Activated CD4-positive, alpha-beta memory T cell treated with anti-CD3 and anti-CD28 coated beads for 36 hours (primary cell): ENCODE measurements at regions not wholly inside any gene's neighbourhood (a gene's known extent, or its start where the extent isn't known, plus 50 kb on each side); places are given as distances from the start of the nearest gene placed in this dataset.

Source experiments
- CTCF ChIA-PET: fragments of 350-600 bp; sonication (Branson Sonifier 250); formaldehyde crosslinking; loops from one replicate; lab custom pipeline; 2021; ENCODE audit warnings: antibody characterized with exemption, inconsistent platforms; lab: Charles Lee
- POLR2A ChIA-PET: fragments of 350-600 bp; sonication (Branson Sonifier 250); formaldehyde crosslinking; loops from one replicate; lab custom pipeline; 2021; ENCODE audit warnings: antibody characterized with exemption; lab: Charles Lee
- DNase-seq: peaks from one replicate; pipeline ENCODE4 v3.0.0-alpha.2; 2020
- H3K27ac Mint-ChIP-seq: one replicate; pipeline ENCODE4 v1.8.0; 2021; ENCODE audit warnings: mixed read lengths
- H3K27me3 Mint-ChIP-seq: one replicate; pipeline ENCODE4 v1.8.0; 2021; ENCODE audit warnings: mixed read lengths
- H3K36me3 Mint-ChIP-seq: one replicate; pipeline ENCODE4 v1.8.0; 2021; ENCODE audit warnings: mixed read lengths
- H3K4me1 Mint-ChIP-seq: one replicate; pipeline ENCODE4 v1.8.0; 2021; ENCODE audit warnings: low read depth, mixed read lengths
- H3K4me3 Mint-ChIP-seq: one replicate; pipeline ENCODE4 v1.8.0; 2021; ENCODE audit warnings: mild to moderate bottlenecking, mixed read lengths
- H3K9me3 Mint-ChIP-seq: one replicate; pipeline ENCODE4 v1.8.0; 2021; ENCODE audit warnings: mixed read lengths
- intact Hi-C: fragments of 100-400 bp; cut with micrococcal nuclease; formaldehyde crosslinking; loops from one replicate; pipeline ENCODE4 v1.15.1; 2023

- H3K4me3 Mint-ChIP-seq = no peak overlapping the region
- ChIA-PET POLR2A (no interaction called here), CTCF (no interaction called here)
- intact Hi-C loops = no loop called here
- peaks cover 11% of the 10 kb centered on the region for H3K9me3 Mint-ChIP-seq
- H3K36me3 Mint-ChIP-seq = no peaks in the 10 kb centered on the region
- no peak overlapping the region for H3K27ac Mint-ChIP-seq
- no peaks in the 10 kb centered on the region for H3K27me3 Mint-ChIP-seq
- H3K4me1 Mint-ChIP-seq = no peaks in the 10 kb centered on the region
- DNase-seq = no peak
Measured at GRCh38 chr12:77609016-77609415, 221.7 kb upstream of the NAV3 start.

- DNase-seq = no peak
- POLR2A ChIA-PET = no interaction called here
- intact Hi-C loops = no loop called here
- H3K36me3 Mint-ChIP-seq = no peaks in the 10 kb centered on the region
- H3K9me3 Mint-ChIP-seq = peaks cover 11% of the 10 kb centered on the region
- H3K4me3 Mint-ChIP-seq = no peak overlapping the region
- H3K4me1 Mint-ChIP-seq = no peaks in the 10 kb centered on the region
- H3K27ac Mint-ChIP-seq = no peak overlapping the region
- no peaks in the 10 kb centered on the region for H3K27me3 Mint-ChIP-seq
- CTCF ChIA-PET = no interaction called here
Measured at GRCh38 chr12:77608271-77608824, 222.3 kb upstream of the NAV3 start.

- H3K4me3 Mint-ChIP-seq = no peak overlapping the region
- no peak for DNase-seq
- peaks cover 13% of the 10 kb centered on the region for H3K9me3 Mint-ChIP-seq
- ChIA-PET CTCF (no interaction called here), POLR2A (no interaction called here)
- intact Hi-C loops = no loop called here
- H3K4me1 Mint-ChIP-seq = no peaks in the 10 kb centered on the region
- no peaks in the 10 kb centered on the region for H3K36me3 Mint-ChIP-seq
- H3K27me3 Mint-ChIP-seq = no peaks in the 10 kb centered on the region
- H3K27ac Mint-ChIP-seq = no peak overlapping the region
Measured at GRCh38 chr12:77606348-77606747, 224.3 kb upstream of the NAV3 start.

GRCh38 chr12:77603946-77604345, 226.7 kb upstream of the NAV3 start:
- intact Hi-C loops = no loop called here
- Mint-ChIP-seq H3K4me3 (no peak overlapping the region), H3K4me1 (no peaks in the 10 kb centered on the region), H3K27ac (no peak overlapping the region), H3K27me3 (no peaks in the 10 kb centered on the region), H3K9me3 (peaks cover 10% of the 10 kb centered on the region), H3K36me3 (no peaks in the 10 kb centered on the region)
- POLR2A ChIA-PET = no interaction called here
- DNase-seq = no peak
- CTCF ChIA-PET = interaction anchor here (0.6 kb wide), 1 partner anchor 982 kb away, joined by 3 read pairs; no protein-coding TSS in a partner anchor

- Mint-ChIP-seq H3K4me3 (no peak overlapping the region), H3K27ac (no peak overlapping the region), H3K9me3 (peaks cover 10% of the 10 kb centered on the region), H3K27me3 (no peaks in the 10 kb centered on the region), H3K36me3 (no peaks in the 10 kb centered on the region), H3K4me1 (no peaks in the 10 kb centered on the region)
- DNase-seq = no peak
- ChIA-PET POLR2A (no interaction called here), CTCF (no interaction called here)
- intact Hi-C loops = no loop called here
Measured at GRCh38 chr12:77601069-77601468, 229.6 kb upstream of the NAV3 start.

- Mint-ChIP-seq H3K36me3 (no peaks in the 10 kb centered on the region), H3K4me1 (no peaks in the 10 kb centered on the region), H3K27ac (no peak overlapping the region), H3K4me3 (no peak overlapping the region), H3K27me3 (no peaks in the 10 kb centered on the region), H3K9me3 (peaks cover 6% of the 10 kb centered on the region)
- CTCF ChIA-PET = no interaction called here
- no peak for DNase-seq
- intact Hi-C loops = no loop called here
- POLR2A ChIA-PET = no interaction called here
Measured at GRCh38 chr12:77600468-77600843, 230.2 kb upstream of the NAV3 start.

- Mint-ChIP-seq H3K4me3 (no peak overlapping the region), H3K27me3 (no peaks in the 10 kb centered on the region), H3K4me1 (no peaks in the 10 kb centered on the region), H3K36me3 (no peaks in the 10 kb centered on the region), H3K9me3 (peaks cover 6% of the 10 kb centered on the region), H3K27ac (no peak overlapping the region)
- ChIA-PET POLR2A (no interaction called here), CTCF (no interaction called here)
- no peak for DNase-seq
- intact Hi-C loops = no loop called here
Measured at GRCh38 chr12:77599782-77600467, 230.8 kb upstream of the NAV3 start.

GRCh38 chr12:77594366-77594765, 236.3 kb upstream of the NAV3 start:
- Mint-ChIP-seq H3K4me1 (no peaks in the 10 kb centered on the region), H3K27me3 (no peaks in the 10 kb centered on the region), H3K9me3 (no peaks in the 10 kb centered on the region), H3K27ac (no peak overlapping the region), H3K36me3 (no peaks in the 10 kb centered on the region), H3K4me3 (no peak overlapping the region)
- intact Hi-C loops = no loop called here
- POLR2A ChIA-PET = no interaction called here
- DNase-seq = no peak
- CTCF ChIA-PET = no interaction called here

GRCh38 chr12:77592836-77593235, 237.9 kb upstream of the NAV3 start:
- DNase-seq = no peak
- H3K27me3 Mint-ChIP-seq = no peaks in the 10 kb centered on the region
- H3K4me1 Mint-ChIP-seq = no peaks in the 10 kb centered on the region
- CTCF ChIA-PET = no interaction called here
- intact Hi-C loops = no loop called here
- peaks cover 6% of the 10 kb centered on the region for H3K9me3 Mint-ChIP-seq
- no peaks in the 10 kb centered on the region for H3K36me3 Mint-ChIP-seq
- POLR2A ChIA-PET = no interaction called here
- no peak overlapping the region for H3K27ac Mint-ChIP-seq
- H3K4me3 Mint-ChIP-seq = no peak overlapping the region

- no peak for DNase-seq
- intact Hi-C loops = no loop called here
- Mint-ChIP-seq H3K36me3 (no peaks in the 10 kb centered on the region), H3K4me1 (no peaks in the 10 kb centered on the region), H3K27me3 (no peaks in the 10 kb centered on the region), H3K4me3 (no peak overlapping the region), H3K9me3 (peaks cover 6% of the 10 kb centered on the region), H3K27ac (no peak overlapping the region)
- ChIA-PET CTCF (no interaction called here), POLR2A (no interaction called here)
Measured at GRCh38 chr12:77591959-77592743, 238.5 kb upstream of the NAV3 start.

- Mint-ChIP-seq H3K27ac (no peak overlapping the region), H3K4me3 (no peak overlapping the region), H3K9me3 (peaks cover 6% of the 10 kb centered on the region), H3K27me3 (no peaks in the 10 kb centered on the region), H3K36me3 (no peaks in the 10 kb centered on the region), H3K4me1 (no peaks in the 10 kb centered on the region)
- intact Hi-C loops = no loop called here
- ChIA-PET POLR2A (no interaction called here), CTCF (no interaction called here)
- no peak for DNase-seq
Measured at GRCh38 chr12:77590306-77590705, 240.4 kb upstream of the NAV3 start.

- intact Hi-C loops = no loop called here
- ChIA-PET CTCF (no interaction called here), POLR2A (no interaction called here)
- Mint-ChIP-seq H3K4me1 (no peaks in the 10 kb centered on the region), H3K27me3 (no peaks in the 10 kb centered on the region), H3K9me3 (peaks cover 6% of the 10 kb centered on the region), H3K36me3 (no peaks in the 10 kb centered on the region), H3K4me3 (no peak overlapping the region), H3K27ac (no peak overlapping the region)
- no peak for DNase-seq
Measured at GRCh38 chr12:77584860-77585259, 245.8 kb upstream of the NAV3 start.
